Esophagus squamous epithelium (tissue), 4 donors: ENCODE measurements at regions not wholly inside any gene's neighbourhood (a gene's known extent, or its start where the extent isn't known, plus 50 kb on each side); places are given as distances from the start of the nearest gene placed in this dataset.

Experiments
- POLR2A ChIP-seq, 4 donors: fragments of 450-650 bp; IDR thresholded peaks; one replicate each; pipeline ENCODE4 v1.6.1; 2017; ENCODE audit warnings: antibody characterized with exemption in 4 of 4, mild to moderate bottlenecking in 4 of 4, moderate library complexity in 3 of 4
- TF ChIP-seq, protein P1 (sequence below), 6 experiments: fragments of 450-650 bp in 4 of 6; fragments of 200-600 bp in 2 of 6; sonication (generic) in 2 of 6; IDR thresholded peaks; one replicate each; pipeline ENCODE4 v1.5.1; 2016 to 2019; ENCODE audit warnings: antibody characterized with exemption in 6 of 6, mild to moderate bottlenecking in 4 of 6, moderate library complexity in 4 of 6

- no peak for TF ChIP-seq POLR2A (IDR thresholded peaks at IDR 0.05)
- TF ChIP-seq, protein P1, sequence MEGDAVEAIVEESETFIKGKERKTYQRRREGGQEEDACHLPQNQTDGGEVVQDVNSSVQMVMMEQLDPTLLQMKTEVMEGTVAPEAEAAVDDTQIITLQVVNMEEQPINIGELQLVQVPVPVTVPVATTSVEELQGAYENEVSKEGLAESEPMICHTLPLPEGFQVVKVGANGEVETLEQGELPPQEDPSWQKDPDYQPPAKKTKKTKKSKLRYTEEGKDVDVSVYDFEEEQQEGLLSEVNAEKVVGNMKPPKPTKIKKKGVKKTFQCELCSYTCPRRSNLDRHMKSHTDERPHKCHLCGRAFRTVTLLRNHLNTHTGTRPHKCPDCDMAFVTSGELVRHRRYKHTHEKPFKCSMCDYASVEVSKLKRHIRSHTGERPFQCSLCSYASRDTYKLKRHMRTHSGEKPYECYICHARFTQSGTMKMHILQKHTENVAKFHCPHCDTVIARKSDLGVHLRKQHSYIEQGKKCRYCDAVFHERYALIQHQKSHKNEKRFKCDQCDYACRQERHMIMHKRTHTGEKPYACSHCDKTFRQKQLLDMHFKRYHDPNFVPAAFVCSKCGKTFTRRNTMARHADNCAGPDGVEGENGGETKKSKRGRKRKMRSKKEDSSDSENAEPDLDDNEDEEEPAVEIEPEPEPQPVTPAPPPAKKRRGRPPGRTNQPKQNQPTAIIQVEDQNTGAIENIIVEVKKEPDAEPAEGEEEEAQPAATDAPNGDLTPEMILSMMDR (IDR thresholded peaks at IDR 0.05) = no peak
Measured at GRCh38 chr13:109545931-109546330, 240.5 kb downstream of the IRS2 start.
